Liver (tissue), 3 donors: ENCODE measurements at regions not wholly inside any gene's neighbourhood (a gene's known extent, or its start where the extent isn't known, plus 50 kb on each side); places are given as distances from the start of the nearest gene placed in this dataset.

Source experiments
- EGR1 ChIP-seq, 2 donors: IDR thresholded peaks; 2 replicates each; pipeline ENCODE4 v1.6.1; 2016 to 2018; ENCODE audit warnings: antibody characterized with exemption in 2 of 2, low read depth in 2 of 2
- FOXA1 ChIP-seq: IDR thresholded peaks from 2 replicates; pipeline ENCODE4 v1.6.1; 2016; ENCODE audit warnings: antibody characterized with exemption
- GABPA ChIP-seq, 2 donors: IDR thresholded peaks in 1 of 2; conservative IDR thresholded peaks in 1 of 2; 2 replicates each; pipeline ENCODE4 v1.6.1; 2016; ENCODE audit warnings: antibody characterized with exemption in 2 of 2, mild to moderate bottlenecking in 1 of 2, moderate library complexity in 1 of 2
- JUND ChIP-seq, 2 donors: IDR thresholded peaks; 2 replicates each; pipeline ENCODE4 v1.6.1; 2016; ENCODE audit warnings: antibody characterized with exemption in 2 of 2
- RAD21 ChIP-seq, 2 donors: IDR thresholded peaks; 2 replicates each; pipeline ENCODE4 v1.6.1; 2016; ENCODE audit warnings: antibody characterized with exemption in 2 of 2, mild to moderate bottlenecking in 2 of 2
- RXRA ChIP-seq, 2 donors: IDR thresholded peaks; 2 replicates each; pipeline ENCODE4 v1.6.1; 2017 to 2018; ENCODE audit warnings: antibody characterized with exemption in 2 of 2, mild to moderate bottlenecking in 1 of 2
- TAF1 ChIP-seq: conservative IDR thresholded peaks from 2 replicates; pipeline ENCODE4 v1.6.1; 2016; ENCODE audit warnings: antibody characterized with exemption, mild to moderate bottlenecking
- TF ChIP-seq, protein P1 (sequence below): fragments of 150-350 bp; IDR thresholded peaks from 2 replicates; pipeline ENCODE4 v1.5.1; 2017; ENCODE audit warnings: improper control_type of control experiment, low read depth, low read length; ENCODE audit not compliant: missing input control
- TF ChIP-seq, protein P2 (sequence below): IDR thresholded peaks from 2 replicates; pipeline ENCODE4 v1.6.1; 2016; ENCODE audit warnings: antibody characterized with exemption, mild to moderate bottlenecking
- TF ChIP-seq, protein P3 (sequence below): IDR thresholded peaks from 2 replicates; pipeline ENCODE4 v1.6.1; 2016; ENCODE audit warnings: antibody characterized with exemption
- donor health status: healthy.
- donor health status: healthy.

DNA sequence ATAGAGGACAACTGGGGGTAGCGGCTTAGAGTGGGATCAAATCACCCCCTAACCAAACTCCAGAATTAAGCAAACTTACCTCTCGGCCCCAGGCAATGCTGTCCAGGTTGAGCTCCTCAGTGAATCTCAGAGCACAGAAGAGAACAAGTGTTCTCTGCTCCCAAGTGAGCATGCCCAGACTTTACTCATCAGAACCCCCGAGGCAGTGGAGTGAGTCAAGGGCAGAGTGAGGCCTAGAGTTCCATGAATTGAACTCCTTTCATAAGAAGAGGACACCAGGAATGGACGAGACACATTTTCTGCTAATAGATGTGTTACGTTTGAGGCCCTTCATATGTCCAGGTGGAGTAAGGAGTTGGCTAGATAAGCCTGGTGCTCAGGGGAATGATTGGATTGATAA lies 134.0 kb upstream of the DTNBP1 start:
- TF ChIP-seq, protein P1, sequence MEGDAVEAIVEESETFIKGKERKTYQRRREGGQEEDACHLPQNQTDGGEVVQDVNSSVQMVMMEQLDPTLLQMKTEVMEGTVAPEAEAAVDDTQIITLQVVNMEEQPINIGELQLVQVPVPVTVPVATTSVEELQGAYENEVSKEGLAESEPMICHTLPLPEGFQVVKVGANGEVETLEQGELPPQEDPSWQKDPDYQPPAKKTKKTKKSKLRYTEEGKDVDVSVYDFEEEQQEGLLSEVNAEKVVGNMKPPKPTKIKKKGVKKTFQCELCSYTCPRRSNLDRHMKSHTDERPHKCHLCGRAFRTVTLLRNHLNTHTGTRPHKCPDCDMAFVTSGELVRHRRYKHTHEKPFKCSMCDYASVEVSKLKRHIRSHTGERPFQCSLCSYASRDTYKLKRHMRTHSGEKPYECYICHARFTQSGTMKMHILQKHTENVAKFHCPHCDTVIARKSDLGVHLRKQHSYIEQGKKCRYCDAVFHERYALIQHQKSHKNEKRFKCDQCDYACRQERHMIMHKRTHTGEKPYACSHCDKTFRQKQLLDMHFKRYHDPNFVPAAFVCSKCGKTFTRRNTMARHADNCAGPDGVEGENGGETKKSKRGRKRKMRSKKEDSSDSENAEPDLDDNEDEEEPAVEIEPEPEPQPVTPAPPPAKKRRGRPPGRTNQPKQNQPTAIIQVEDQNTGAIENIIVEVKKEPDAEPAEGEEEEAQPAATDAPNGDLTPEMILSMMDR: no peak
- TF ChIP-seq RXRA (IDR thresholded peaks at IDR 0.05) (no peak), EGR1 (IDR thresholded peaks at IDR 0.05; ENCODE audit: low read depth in 2 of 2) (no peak), TAF1 (no peak), RAD21 (IDR thresholded peaks at IDR 0.05) (no peak), FOXA1 (no peak), JUND (IDR thresholded peaks at IDR 0.05) (no peak), GABPA (IDR thresholded peaks at IDR 0.05 in 1 of 2, conservative IDR thresholded peaks at IDR 0.05 in 1 of 2) (no peak)
- TF ChIP-seq, protein P2, sequence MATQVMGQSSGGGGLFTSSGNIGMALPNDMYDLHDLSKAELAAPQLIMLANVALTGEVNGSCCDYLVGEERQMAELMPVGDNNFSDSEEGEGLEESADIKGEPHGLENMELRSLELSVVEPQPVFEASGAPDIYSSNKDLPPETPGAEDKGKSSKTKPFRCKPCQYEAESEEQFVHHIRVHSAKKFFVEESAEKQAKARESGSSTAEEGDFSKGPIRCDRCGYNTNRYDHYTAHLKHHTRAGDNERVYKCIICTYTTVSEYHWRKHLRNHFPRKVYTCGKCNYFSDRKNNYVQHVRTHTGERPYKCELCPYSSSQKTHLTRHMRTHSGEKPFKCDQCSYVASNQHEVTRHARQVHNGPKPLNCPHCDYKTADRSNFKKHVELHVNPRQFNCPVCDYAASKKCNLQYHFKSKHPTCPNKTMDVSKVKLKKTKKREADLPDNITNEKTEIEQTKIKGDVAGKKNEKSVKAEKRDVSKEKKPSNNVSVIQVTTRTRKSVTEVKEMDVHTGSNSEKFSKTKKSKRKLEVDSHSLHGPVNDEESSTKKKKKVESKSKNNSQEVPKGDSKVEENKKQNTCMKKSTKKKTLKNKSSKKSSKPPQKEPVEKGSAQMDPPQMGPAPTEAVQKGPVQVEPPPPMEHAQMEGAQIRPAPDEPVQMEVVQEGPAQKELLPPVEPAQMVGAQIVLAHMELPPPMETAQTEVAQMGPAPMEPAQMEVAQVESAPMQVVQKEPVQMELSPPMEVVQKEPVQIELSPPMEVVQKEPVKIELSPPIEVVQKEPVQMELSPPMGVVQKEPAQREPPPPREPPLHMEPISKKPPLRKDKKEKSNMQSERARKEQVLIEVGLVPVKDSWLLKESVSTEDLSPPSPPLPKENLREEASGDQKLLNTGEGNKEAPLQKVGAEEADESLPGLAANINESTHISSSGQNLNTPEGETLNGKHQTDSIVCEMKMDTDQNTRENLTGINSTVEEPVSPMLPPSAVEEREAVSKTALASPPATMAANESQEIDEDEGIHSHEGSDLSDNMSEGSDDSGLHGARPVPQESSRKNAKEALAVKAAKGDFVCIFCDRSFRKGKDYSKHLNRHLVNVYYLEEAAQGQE: no peak
- TF ChIP-seq, protein P3, sequence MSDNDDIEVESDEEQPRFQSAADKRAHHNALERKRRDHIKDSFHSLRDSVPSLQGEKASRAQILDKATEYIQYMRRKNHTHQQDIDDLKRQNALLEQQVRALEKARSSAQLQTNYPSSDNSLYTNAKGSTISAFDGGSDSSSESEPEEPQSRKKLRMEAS: no peak
